HUDEP-2 (cell line): ENCODE measurements at regions not wholly inside any gene's neighbourhood (a gene's known extent, or its start where the extent isn't known, plus 50 kb on each side); places are given as distances from the start of the nearest gene placed in this dataset.
A peak's percentile ranks its signal among the peaks of the same experiment; 100 is the strongest.
"Not testable (repeated sequence)": the region's sequence is repeated elsewhere in the genome, so short reads cannot be mapped to it uniquely, and the experiment has no call there.

Experiments
- DNase-seq, 76 experiments: peaks; one replicate each; lab custom pipeline; 2025; ENCODE audit not compliant: unreplicated experiment in 76 of 76; lab: John Stamatoyannopoulos, UW

- DNase-seq, result no peak
Observed at GRCh38 chr12:119931402-119931801, 54.3 kb upstream of the CIT start.

- DNase-seq, result no peak
Observed at GRCh38 chr12:119932921-119933320, 55.8 kb upstream of the CIT start.

GRCh38 chr12:119934780-119935179 lies 54.3 kb upstream of the BICDL1 start:
- DNase-seq, result not testable (repeated sequence)

- DNase-seq, result no peak
Observed at GRCh38 chr12:119936705-119937311, 52.2 kb upstream of the BICDL1 start.

GRCh38 chr12:119938049-119938667 lies 50.9 kb upstream of the BICDL1 start:
- peak in 42 of 76 experiments; percentile 0 to 58 (median 26) for DNase-seq
